ENCODE measurements at regions not wholly inside any gene's neighbourhood (a gene's known extent, or its start where the extent isn't known, plus 50 kb on each side); places are given as distances from the start of the nearest gene placed in this dataset.

- no peaks in the 10 kb centered on the region for H3K36me3 ChIP-seq (ENCODE audit: control insufficient read depth in 4 of 4, insufficient read depth in 4 of 4, low read length in 3 of 4)
- POLR2A ChIA-PET: no interaction called here
- H3K9me3 ChIP-seq (ENCODE audit: control extremely low read depth in 1 of 5, control insufficient read depth in 4 of 5, insufficient read depth in 2 of 5, low read depth in 1 of 5, low read length in 4 of 5): no peaks in the 10 kb centered on the region
- peaks cover 0 to 6% (median 4%) of the 10 kb centered on the region in 4 experiments for H3K4me1 ChIP-seq (ENCODE audit: control extremely low read depth in 1 of 4, control insufficient read depth in 4 of 4, insufficient read depth in 4 of 4, low read length in 3 of 4)
- DNase-seq: no peak
- H3K4me3 ChIP-seq (ENCODE audit: control insufficient read depth in 1 of 7, extremely low read depth in 1 of 7, insufficient read depth in 4 of 7, low read depth in 2 of 7, low read length in 6 of 7): no peak overlapping the region
- H3K27ac ChIP-seq (ENCODE audit: insufficient read depth in 1 of 2, low read depth in 1 of 2, low read length in 2 of 2, poor library complexity in 1 of 2, severe bottlenecking in 2 of 2): no peak overlapping the region
- H3K27me3 ChIP-seq (replicated peaks in 2 of 5; ENCODE audit: control insufficient read depth in 4 of 5, insufficient read depth in 5 of 5, low read length in 4 of 5): no peaks in the 10 kb centered on the region
- CTCF ChIA-PET: no interaction called here
- WGBS (ENCODE audit: insufficient coverage): 100% methylated on average over 2 of the region's 2 CpGs
These were observed 158.4 kb upstream of the SFSWAP start for GRCh38 chr12:131552492-131552863.

GRCh38 chr12:131553096-131553777 is 157.7 kb upstream of the SFSWAP start:
- DNase-seq: no peak
- no peaks in the 10 kb centered on the region for H3K36me3 ChIP-seq (ENCODE audit: control insufficient read depth in 4 of 4, insufficient read depth in 4 of 4, low read length in 3 of 4)
- CTCF ChIA-PET: no interaction called here
- 98% methylated on average over 5 of the region's 6 CpGs for WGBS (ENCODE audit: insufficient coverage)
- H3K27me3 ChIP-seq (replicated peaks in 2 of 5; ENCODE audit: control insufficient read depth in 4 of 5, insufficient read depth in 5 of 5, low read length in 4 of 5): no peaks in the 10 kb centered on the region
- POLR2A ChIA-PET: no interaction called here
- no peak overlapping the region for H3K4me3 ChIP-seq (ENCODE audit: control insufficient read depth in 1 of 7, extremely low read depth in 1 of 7, insufficient read depth in 4 of 7, low read depth in 2 of 7, low read length in 6 of 7)
- no peaks in the 10 kb centered on the region for H3K9me3 ChIP-seq (ENCODE audit: control extremely low read depth in 1 of 5, control insufficient read depth in 4 of 5, insufficient read depth in 2 of 5, low read depth in 1 of 5, low read length in 4 of 5)
- no peak overlapping the region for H3K27ac ChIP-seq (ENCODE audit: insufficient read depth in 1 of 2, low read depth in 1 of 2, low read length in 2 of 2, poor library complexity in 1 of 2, severe bottlenecking in 2 of 2)
- H3K4me1 ChIP-seq (ENCODE audit: control extremely low read depth in 1 of 4, control insufficient read depth in 4 of 4, insufficient read depth in 4 of 4, low read length in 3 of 4): peaks cover 0 to 6% (median 4%) of the 10 kb centered on the region in 4 experiments

- Histone ChIP-seq H3K27me3 (replicated peaks in 2 of 5; ENCODE audit: control insufficient read depth in 4 of 5, insufficient read depth in 5 of 5, low read length in 4 of 5) (no peaks in the 10 kb centered on the region), H3K36me3 (ENCODE audit: control insufficient read depth in 4 of 4, insufficient read depth in 4 of 4, low read length in 3 of 4) (no peaks in the 10 kb centered on the region), H3K27ac (ENCODE audit: insufficient read depth in 1 of 2, low read depth in 1 of 2, low read length in 2 of 2, poor library complexity in 1 of 2, severe bottlenecking in 2 of 2) (no peak overlapping the region), H3K9me3 (ENCODE audit: control extremely low read depth in 1 of 5, control insufficient read depth in 4 of 5, insufficient read depth in 2 of 5, low read depth in 1 of 5, low read length in 4 of 5) (no peaks in the 10 kb centered on the region), H3K4me1 (ENCODE audit: control extremely low read depth in 1 of 4, control insufficient read depth in 4 of 4, insufficient read depth in 4 of 4, low read length in 3 of 4) (peaks cover 0 to 1% (median 0%) of the 10 kb centered on the region in 4 experiments), H3K4me3 (ENCODE audit: control insufficient read depth in 1 of 7, extremely low read depth in 1 of 7, insufficient read depth in 4 of 7, low read depth in 2 of 7, low read length in 6 of 7) (no peak overlapping the region)
- DNase-seq: no peak
- 91% methylated on average over 15 of the region's 18 CpGs for WGBS (ENCODE audit: insufficient coverage)
- ChIA-PET CTCF (interaction anchor here (1.3 kb wide), 1 partner anchor 19 kb away, joined by 3 read pairs; no protein-coding TSS in a partner anchor), POLR2A (no interaction called here)
These were observed 155.6 kb upstream of the SFSWAP start for GRCh38 chr12:131555197-131555846.

GRCh38 chr12:131555866-131556265 is 155.0 kb upstream of the SFSWAP start:
- ChIA-PET POLR2A (no interaction called here), CTCF (interaction anchor here (1.3 kb wide), 1 partner anchor 19 kb away, joined by 3 read pairs; no protein-coding TSS in a partner anchor)
- WGBS (ENCODE audit: insufficient coverage): 93% methylated on average over 13 of the region's 13 CpGs

GRCh38 chr12:131557078-131557709 is 153.7 kb upstream of the SFSWAP start:
- H3K4me3 ChIP-seq (ENCODE audit: control insufficient read depth in 1 of 7, extremely low read depth in 1 of 7, insufficient read depth in 4 of 7, low read depth in 2 of 7, low read length in 6 of 7): no peak overlapping the region
- no peak overlapping the region for H3K27ac ChIP-seq (ENCODE audit: insufficient read depth in 1 of 2, low read depth in 1 of 2, low read length in 2 of 2, poor library complexity in 1 of 2, severe bottlenecking in 2 of 2)
- H3K9me3 ChIP-seq (ENCODE audit: control extremely low read depth in 1 of 5, control insufficient read depth in 4 of 5, insufficient read depth in 2 of 5, low read depth in 1 of 5, low read length in 4 of 5): no peaks in the 10 kb centered on the region
- H3K36me3 ChIP-seq (ENCODE audit: control insufficient read depth in 4 of 4, insufficient read depth in 4 of 4, low read length in 3 of 4): no peaks in the 10 kb centered on the region
- WGBS (ENCODE audit: insufficient coverage): 98% methylated on average over 14 of the region's 18 CpGs
- no peak for DNase-seq
- H3K27me3 ChIP-seq (replicated peaks in 2 of 5; ENCODE audit: control insufficient read depth in 4 of 5, insufficient read depth in 5 of 5, low read length in 4 of 5): no peaks in the 10 kb centered on the region
- POLR2A ChIA-PET: no interaction called here
- CTCF ChIA-PET: no interaction called here
- H3K4me1 ChIP-seq (ENCODE audit: control extremely low read depth in 1 of 4, control insufficient read depth in 4 of 4, insufficient read depth in 4 of 4, low read length in 3 of 4): no peaks in the 10 kb centered on the region

More at GRCh38 chr12:131555866-131556265, 155.0 kb upstream of the SFSWAP start:
- DNase-seq: no peak
- no peak overlapping the region for H3K4me3 ChIP-seq (ENCODE audit: control insufficient read depth in 1 of 7, extremely low read depth in 1 of 7, insufficient read depth in 4 of 7, low read depth in 2 of 7, low read length in 6 of 7)
- no peaks in the 10 kb centered on the region for H3K27me3 ChIP-seq (replicated peaks in 2 of 5; ENCODE audit: control insufficient read depth in 4 of 5, insufficient read depth in 5 of 5, low read length in 4 of 5)
- H3K9me3 ChIP-seq (ENCODE audit: control extremely low read depth in 1 of 5, control insufficient read depth in 4 of 5, insufficient read depth in 2 of 5, low read depth in 1 of 5, low read length in 4 of 5): no peaks in the 10 kb centered on the region
- H3K27ac ChIP-seq (ENCODE audit: insufficient read depth in 1 of 2, low read depth in 1 of 2, low read length in 2 of 2, poor library complexity in 1 of 2, severe bottlenecking in 2 of 2): no peak overlapping the region
- H3K36me3 ChIP-seq (ENCODE audit: control insufficient read depth in 4 of 4, insufficient read depth in 4 of 4, low read length in 3 of 4): no peaks in the 10 kb centered on the region
- no peaks in the 10 kb centered on the region for H3K4me1 ChIP-seq (ENCODE audit: control extremely low read depth in 1 of 4, control insufficient read depth in 4 of 4, insufficient read depth in 4 of 4, low read length in 3 of 4)

GRCh38 chr12:131559517-131560516 is 151.1 kb upstream of the SFSWAP start:
- WGBS (ENCODE audit: insufficient coverage): 95% methylated on average over 9 of the region's 17 CpGs
- Histone ChIP-seq H3K27me3 (replicated peaks in 2 of 5; ENCODE audit: control insufficient read depth in 4 of 5, insufficient read depth in 5 of 5, low read length in 4 of 5) (no peaks in the 10 kb centered on the region), H3K27ac (ENCODE audit: insufficient read depth in 1 of 2, low read depth in 1 of 2, low read length in 2 of 2, poor library complexity in 1 of 2, severe bottlenecking in 2 of 2) (no peak overlapping the region), H3K36me3 (ENCODE audit: control insufficient read depth in 4 of 4, insufficient read depth in 4 of 4, low read length in 3 of 4) (no peaks in the 10 kb centered on the region), H3K4me1 (ENCODE audit: control extremely low read depth in 1 of 4, control insufficient read depth in 4 of 4, insufficient read depth in 4 of 4, low read length in 3 of 4) (no peaks in the 10 kb centered on the region), H3K4me3 (ENCODE audit: control insufficient read depth in 1 of 7, extremely low read depth in 1 of 7, insufficient read depth in 4 of 7, low read depth in 2 of 7, low read length in 6 of 7) (no peak overlapping the region), H3K9me3 (ENCODE audit: control extremely low read depth in 1 of 5, control insufficient read depth in 4 of 5, insufficient read depth in 2 of 5, low read depth in 1 of 5, low read length in 4 of 5) (no peaks in the 10 kb centered on the region)
- DNase-seq: peak in 1 of 3 donors; percentile 19
- CTCF ChIA-PET: no interaction called here
- POLR2A ChIA-PET: no interaction called here
